Endothelial cell (in vitro differentiated cells): ENCODE measurements at regions not wholly inside any gene's neighbourhood (a gene's known extent, or its start where the extent isn't known, plus 50 kb on each side); places are given as distances from the start of the nearest gene placed in this dataset.

Source experiments
- DNase-seq: peaks from one replicate; pipeline ENCODE4 v3.0.0; 2021; ENCODE audit warnings: low spot score
- H3K27ac Mint-ChIP-seq: one replicate; pipeline ENCODE4 v1.8.0; 2021; ENCODE audit warnings: mixed read lengths, inconsistent platforms; ENCODE audit not compliant: unreplicated experiment
- H3K27me3 Mint-ChIP-seq: one replicate; pipeline ENCODE4 v1.8.0; 2021; ENCODE audit warnings: mild to moderate bottlenecking, moderate library complexity, mixed read lengths, inconsistent platforms; ENCODE audit not compliant: unreplicated experiment
- H3K36me3 Mint-ChIP-seq: one replicate; pipeline ENCODE4 v1.8.0; 2021; ENCODE audit warnings: mild to moderate bottlenecking, low read depth, mixed read lengths, inconsistent platforms; ENCODE audit not compliant: unreplicated experiment
- H3K4me1 Mint-ChIP-seq: one replicate; pipeline ENCODE4 v1.8.0; 2021; ENCODE audit warnings: mild to moderate bottlenecking, mixed read lengths, inconsistent platforms; ENCODE audit not compliant: unreplicated experiment
- H3K4me3 Mint-ChIP-seq: one replicate; pipeline ENCODE4 v1.8.0; 2021; ENCODE audit warnings: mild to moderate bottlenecking, mixed read lengths, inconsistent platforms; ENCODE audit not compliant: unreplicated experiment
- H3K9me3 Mint-ChIP-seq: one replicate; pipeline ENCODE4 v1.8.0; 2021; ENCODE audit warnings: mixed read lengths, inconsistent platforms; ENCODE audit not compliant: unreplicated experiment
- TF ChIP-seq, protein P1 (sequence below): fragments of 200-600 bp; sonication (generic); IDR thresholded peaks from one replicate; pipeline ENCODE4 v1.5.0; 2021; ENCODE audit warnings: antibody characterized with exemption; ENCODE audit not compliant: unreplicated experiment

GRCh38 chr9:80233906-80234305 is 662.1 kb downstream of the TLE4 start:
- TF ChIP-seq, protein P1, sequence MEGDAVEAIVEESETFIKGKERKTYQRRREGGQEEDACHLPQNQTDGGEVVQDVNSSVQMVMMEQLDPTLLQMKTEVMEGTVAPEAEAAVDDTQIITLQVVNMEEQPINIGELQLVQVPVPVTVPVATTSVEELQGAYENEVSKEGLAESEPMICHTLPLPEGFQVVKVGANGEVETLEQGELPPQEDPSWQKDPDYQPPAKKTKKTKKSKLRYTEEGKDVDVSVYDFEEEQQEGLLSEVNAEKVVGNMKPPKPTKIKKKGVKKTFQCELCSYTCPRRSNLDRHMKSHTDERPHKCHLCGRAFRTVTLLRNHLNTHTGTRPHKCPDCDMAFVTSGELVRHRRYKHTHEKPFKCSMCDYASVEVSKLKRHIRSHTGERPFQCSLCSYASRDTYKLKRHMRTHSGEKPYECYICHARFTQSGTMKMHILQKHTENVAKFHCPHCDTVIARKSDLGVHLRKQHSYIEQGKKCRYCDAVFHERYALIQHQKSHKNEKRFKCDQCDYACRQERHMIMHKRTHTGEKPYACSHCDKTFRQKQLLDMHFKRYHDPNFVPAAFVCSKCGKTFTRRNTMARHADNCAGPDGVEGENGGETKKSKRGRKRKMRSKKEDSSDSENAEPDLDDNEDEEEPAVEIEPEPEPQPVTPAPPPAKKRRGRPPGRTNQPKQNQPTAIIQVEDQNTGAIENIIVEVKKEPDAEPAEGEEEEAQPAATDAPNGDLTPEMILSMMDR = no peak
- Mint-ChIP-seq H3K4me1 (no peaks in the 10 kb centered on the region), H3K9me3 (no peaks in the 10 kb centered on the region), H3K4me3 (no peak overlapping the region), H3K27me3 (peaks cover 1% of the 10 kb centered on the region), H3K36me3 (no peaks in the 10 kb centered on the region), H3K27ac (no peak overlapping the region)
- no peak for DNase-seq

- Mint-ChIP-seq H3K4me3 (no peak overlapping the region), H3K4me1 (no peaks in the 10 kb centered on the region), H3K36me3 (no peaks in the 10 kb centered on the region), H3K27me3 (peaks cover 1% of the 10 kb centered on the region), H3K27ac (no peak overlapping the region), H3K9me3 (no peaks in the 10 kb centered on the region)
- TF ChIP-seq, protein P1 = no peak
- DNase-seq = no peak
These were observed 661.5 kb downstream of the TLE4 start for GRCh38 chr9:80233102-80233843.

DNA sequence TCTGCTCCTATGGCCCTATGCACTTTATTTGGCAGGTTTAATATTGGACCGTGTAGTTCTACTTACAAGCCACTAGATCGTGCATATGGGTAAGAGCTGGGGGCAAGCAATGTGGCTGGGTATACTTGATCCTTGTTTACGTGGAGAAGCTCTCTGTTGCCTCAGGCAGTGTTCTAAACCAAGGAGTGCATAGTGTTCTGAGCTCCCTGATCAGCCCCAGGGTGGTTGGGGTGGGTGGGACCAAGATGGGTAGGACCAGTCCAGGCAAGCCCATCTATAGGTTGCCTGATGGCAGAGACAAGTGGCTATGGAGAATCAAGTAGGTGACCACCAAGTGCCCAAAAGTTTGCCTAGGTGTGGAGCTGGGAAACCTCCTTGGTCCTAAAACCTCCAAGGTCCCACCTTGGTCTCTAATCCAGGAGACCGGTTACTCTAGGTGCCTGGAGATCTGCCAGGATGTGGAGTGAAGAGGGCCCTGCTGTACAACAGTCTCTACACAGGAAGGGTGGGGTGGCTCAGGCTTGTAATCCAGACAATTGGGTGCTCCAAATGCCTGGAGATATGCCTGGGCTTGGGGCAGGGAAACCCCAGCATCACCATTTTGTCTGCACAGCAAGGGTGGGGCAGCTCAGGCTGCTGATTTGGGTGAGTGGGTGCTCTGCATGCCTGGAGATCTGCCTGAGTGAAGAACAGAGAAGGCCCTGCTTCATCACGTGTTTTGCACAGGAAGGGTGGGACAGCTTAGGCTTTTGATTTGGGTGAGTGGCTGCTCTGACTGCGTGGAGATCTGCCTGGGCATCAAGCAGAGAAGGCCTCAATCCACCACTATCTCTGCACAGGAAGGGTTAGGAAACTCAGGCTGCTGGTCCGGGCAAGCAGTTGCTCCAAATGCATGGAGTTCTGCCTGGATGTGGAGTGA is 659.8 kb downstream of the TLE4 start:
- no peak for DNase-seq
- no peaks in the 10 kb centered on the region for H3K36me3 Mint-ChIP-seq
- TF ChIP-seq, protein P1 = no peak
- H3K27me3 Mint-ChIP-seq = peaks cover 1% of the 10 kb centered on the region
- H3K9me3 Mint-ChIP-seq = no peaks in the 10 kb centered on the region
- H3K4me3 Mint-ChIP-seq = no peak overlapping the region
- H3K27ac Mint-ChIP-seq = no peak overlapping the region
- no peaks in the 10 kb centered on the region for H3K4me1 Mint-ChIP-seq

DNA sequence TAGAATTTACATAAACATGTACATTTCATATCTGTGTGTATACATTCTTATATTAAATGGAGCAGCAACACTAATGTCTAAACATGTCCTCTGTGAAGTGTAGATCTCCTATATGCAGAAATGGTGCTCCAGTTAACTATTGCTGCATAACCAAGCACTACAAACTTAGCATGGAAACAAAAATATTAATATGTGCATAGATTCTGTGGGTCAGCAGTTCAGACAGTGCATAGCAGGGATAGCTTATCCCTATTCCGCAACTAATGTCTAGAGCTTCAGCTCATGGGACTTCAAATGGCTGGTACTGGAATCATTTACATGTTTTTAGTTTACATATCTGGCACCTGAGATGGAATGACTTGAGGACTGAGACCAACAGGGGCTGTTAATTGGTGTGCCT is 652.1 kb downstream of the TLE4 start:
- TF ChIP-seq, protein P1 = no peak

More for the DNA sequence above, 652.1 kb downstream of the TLE4 start:
- Mint-ChIP-seq H3K27me3 (no peaks in the 10 kb centered on the region), H3K27ac (no peak overlapping the region), H3K4me3 (no peak overlapping the region), H3K36me3 (no peaks in the 10 kb centered on the region), H3K4me1 (no peaks in the 10 kb centered on the region), H3K9me3 (no peaks in the 10 kb centered on the region)
- no peak for DNase-seq
